Hepatocyte (in vitro differentiated cells): ENCODE measurements at regions not wholly inside any gene's neighbourhood (a gene's known extent, or its start where the extent isn't known, plus 50 kb on each side); places are given as distances from the start of the nearest gene placed in this dataset.

Experiments used
- EZH2 ChIP-seq: fragments of 200-600 bp; sonication (generic); IDR thresholded peaks from 2 replicates; pipeline ENCODE4 v1.6.1; 2016; ENCODE audit warnings: antibody characterized with exemption, mild to moderate bottlenecking, borderline replicate concordance
- EZH2phosphoT487 ChIP-seq: fragments of 200-600 bp; sonication (generic); IDR thresholded peaks from one replicate; pipeline ENCODE4 v1.6.1; 2018; ENCODE audit warnings: antibody characterized with exemption, mild to moderate bottlenecking, low read depth, moderate library complexity; ENCODE audit not compliant: unreplicated experiment, severe bottlenecking
- TF ChIP-seq, protein P1 (sequence below): fragments of 200-600 bp; sonication (generic); IDR thresholded peaks from 2 replicates; pipeline ENCODE4 v1.5.1; 2016; ENCODE audit warnings: antibody characterized with exemption, mild to moderate bottlenecking; ENCODE audit not compliant: poor library complexity

- TF ChIP-seq, protein P1, sequence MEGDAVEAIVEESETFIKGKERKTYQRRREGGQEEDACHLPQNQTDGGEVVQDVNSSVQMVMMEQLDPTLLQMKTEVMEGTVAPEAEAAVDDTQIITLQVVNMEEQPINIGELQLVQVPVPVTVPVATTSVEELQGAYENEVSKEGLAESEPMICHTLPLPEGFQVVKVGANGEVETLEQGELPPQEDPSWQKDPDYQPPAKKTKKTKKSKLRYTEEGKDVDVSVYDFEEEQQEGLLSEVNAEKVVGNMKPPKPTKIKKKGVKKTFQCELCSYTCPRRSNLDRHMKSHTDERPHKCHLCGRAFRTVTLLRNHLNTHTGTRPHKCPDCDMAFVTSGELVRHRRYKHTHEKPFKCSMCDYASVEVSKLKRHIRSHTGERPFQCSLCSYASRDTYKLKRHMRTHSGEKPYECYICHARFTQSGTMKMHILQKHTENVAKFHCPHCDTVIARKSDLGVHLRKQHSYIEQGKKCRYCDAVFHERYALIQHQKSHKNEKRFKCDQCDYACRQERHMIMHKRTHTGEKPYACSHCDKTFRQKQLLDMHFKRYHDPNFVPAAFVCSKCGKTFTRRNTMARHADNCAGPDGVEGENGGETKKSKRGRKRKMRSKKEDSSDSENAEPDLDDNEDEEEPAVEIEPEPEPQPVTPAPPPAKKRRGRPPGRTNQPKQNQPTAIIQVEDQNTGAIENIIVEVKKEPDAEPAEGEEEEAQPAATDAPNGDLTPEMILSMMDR: no peak
- no peak for TF ChIP-seq EZH2
- TF ChIP-seq EZH2phosphoT487: no peak
Observed at GRCh38 chr10:131010965-131011575, 300.5 kb downstream of the TCERG1L start.
